ENCODE measurements at regions not wholly inside any gene's neighbourhood (a gene's known extent, or its start where the extent isn't known, plus 50 kb on each side); places are given as distances from the start of the nearest gene placed in this dataset.

GRCh38 chr2:3000968-3001367 lies 376.6 kb downstream of the EIPR1 start:
- TF ChIP-seq POLR2A (IDR thresholded peaks at IDR 0.05) (no peak), CTCF (IDR thresholded peaks at IDR 0.05 in 8 of 11, conservative IDR thresholded peaks at IDR 0.05 in 3 of 11) (no peak), POLR2AphosphoS5 (IDR thresholded peaks at IDR 0.05) (no peak)

All from spleen (tissue), 7 donors.